ENCODE measurements at regions not wholly inside any gene's neighbourhood (a gene's known extent, or its start where the extent isn't known, plus 50 kb on each side); places are given as distances from the start of the nearest gene placed in this dataset.

DNA sequence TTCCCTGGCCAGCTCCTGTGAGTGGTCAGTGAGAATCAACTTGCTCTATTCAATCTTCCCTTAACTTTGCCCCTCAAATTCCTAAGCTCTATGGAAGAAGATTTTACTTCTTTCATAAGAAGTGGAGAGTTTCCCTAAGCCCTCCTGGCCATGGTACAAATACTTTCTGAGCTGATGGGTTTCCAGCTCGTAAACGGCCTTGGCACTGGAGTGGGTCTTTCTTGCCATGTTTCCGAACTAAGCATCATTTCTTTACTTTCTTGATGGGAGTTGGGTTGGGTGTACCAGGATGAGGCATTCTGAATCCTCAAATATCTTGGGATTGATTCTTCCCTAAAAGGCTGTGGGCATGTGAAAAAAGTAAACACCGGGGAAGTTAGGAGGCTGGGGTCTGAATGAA, 72.5 kb downstream of the ACKR3 start:
- no peak for TF ChIP-seq POLR2AphosphoS5 (IDR thresholded peaks at IDR 0.05)
- TF ChIP-seq, protein P1, sequence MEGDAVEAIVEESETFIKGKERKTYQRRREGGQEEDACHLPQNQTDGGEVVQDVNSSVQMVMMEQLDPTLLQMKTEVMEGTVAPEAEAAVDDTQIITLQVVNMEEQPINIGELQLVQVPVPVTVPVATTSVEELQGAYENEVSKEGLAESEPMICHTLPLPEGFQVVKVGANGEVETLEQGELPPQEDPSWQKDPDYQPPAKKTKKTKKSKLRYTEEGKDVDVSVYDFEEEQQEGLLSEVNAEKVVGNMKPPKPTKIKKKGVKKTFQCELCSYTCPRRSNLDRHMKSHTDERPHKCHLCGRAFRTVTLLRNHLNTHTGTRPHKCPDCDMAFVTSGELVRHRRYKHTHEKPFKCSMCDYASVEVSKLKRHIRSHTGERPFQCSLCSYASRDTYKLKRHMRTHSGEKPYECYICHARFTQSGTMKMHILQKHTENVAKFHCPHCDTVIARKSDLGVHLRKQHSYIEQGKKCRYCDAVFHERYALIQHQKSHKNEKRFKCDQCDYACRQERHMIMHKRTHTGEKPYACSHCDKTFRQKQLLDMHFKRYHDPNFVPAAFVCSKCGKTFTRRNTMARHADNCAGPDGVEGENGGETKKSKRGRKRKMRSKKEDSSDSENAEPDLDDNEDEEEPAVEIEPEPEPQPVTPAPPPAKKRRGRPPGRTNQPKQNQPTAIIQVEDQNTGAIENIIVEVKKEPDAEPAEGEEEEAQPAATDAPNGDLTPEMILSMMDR (IDR thresholded peaks at IDR 0.05; ENCODE audit: poor library complexity, severe bottlenecking), result no peak
- TF ChIP-seq EP300 (conservative IDR thresholded peaks at IDR 0.05; ENCODE audit: poor library complexity, severe bottlenecking), result no peak
- TF ChIP-seq RAD21 (conservative IDR thresholded peaks at IDR 0.05), result no peak
- no peak for TF ChIP-seq SMC3 (conservative IDR thresholded peaks at IDR 0.05; ENCODE audit: poor library complexity)
- no peak for TF ChIP-seq EZH2 (IDR thresholded peaks at IDR 0.05; ENCODE audit: borderline replicate concordance, insufficient read depth, low read length, poor library complexity, severe bottlenecking)

Data from neural cell (in vitro differentiated cells).